GM12874 (cell line): ENCODE measurements at regions not wholly inside any gene's neighbourhood (a gene's known extent, or its start where the extent isn't known, plus 50 kb on each side); places are given as distances from the start of the nearest gene placed in this dataset.

Source experiments
- TF ChIP-seq, protein P1 (sequence below): IDR thresholded peaks from 2 replicates; pipeline ENCODE4 v1.5.1; 2011; ENCODE audit warnings: low read depth, mild to moderate bottlenecking, control low read depth, low read length, moderate library complexity; ENCODE audit not compliant: insufficient read depth

DNA sequence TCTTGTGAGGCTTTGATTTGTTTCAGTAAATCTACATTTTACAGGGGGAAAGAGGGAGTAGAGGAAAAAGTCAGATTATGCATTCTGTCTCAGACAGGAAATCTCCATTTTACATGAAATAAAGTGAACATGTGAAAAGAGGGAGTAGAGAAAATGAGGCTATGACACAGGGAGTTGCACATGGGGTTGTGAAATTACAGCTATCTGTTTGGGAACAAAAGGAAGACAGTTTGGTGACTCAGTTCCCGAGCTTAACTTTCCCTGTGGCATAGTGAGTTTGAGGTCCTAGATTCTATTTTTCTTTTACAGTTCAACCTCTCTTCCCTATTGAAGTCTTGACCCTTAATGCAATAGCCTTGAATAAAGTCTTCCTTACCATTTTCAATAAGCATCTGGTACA, 63.2 kb upstream of the AGR3 start:
- TF ChIP-seq, protein P1, sequence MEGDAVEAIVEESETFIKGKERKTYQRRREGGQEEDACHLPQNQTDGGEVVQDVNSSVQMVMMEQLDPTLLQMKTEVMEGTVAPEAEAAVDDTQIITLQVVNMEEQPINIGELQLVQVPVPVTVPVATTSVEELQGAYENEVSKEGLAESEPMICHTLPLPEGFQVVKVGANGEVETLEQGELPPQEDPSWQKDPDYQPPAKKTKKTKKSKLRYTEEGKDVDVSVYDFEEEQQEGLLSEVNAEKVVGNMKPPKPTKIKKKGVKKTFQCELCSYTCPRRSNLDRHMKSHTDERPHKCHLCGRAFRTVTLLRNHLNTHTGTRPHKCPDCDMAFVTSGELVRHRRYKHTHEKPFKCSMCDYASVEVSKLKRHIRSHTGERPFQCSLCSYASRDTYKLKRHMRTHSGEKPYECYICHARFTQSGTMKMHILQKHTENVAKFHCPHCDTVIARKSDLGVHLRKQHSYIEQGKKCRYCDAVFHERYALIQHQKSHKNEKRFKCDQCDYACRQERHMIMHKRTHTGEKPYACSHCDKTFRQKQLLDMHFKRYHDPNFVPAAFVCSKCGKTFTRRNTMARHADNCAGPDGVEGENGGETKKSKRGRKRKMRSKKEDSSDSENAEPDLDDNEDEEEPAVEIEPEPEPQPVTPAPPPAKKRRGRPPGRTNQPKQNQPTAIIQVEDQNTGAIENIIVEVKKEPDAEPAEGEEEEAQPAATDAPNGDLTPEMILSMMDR = no peak

DNA sequence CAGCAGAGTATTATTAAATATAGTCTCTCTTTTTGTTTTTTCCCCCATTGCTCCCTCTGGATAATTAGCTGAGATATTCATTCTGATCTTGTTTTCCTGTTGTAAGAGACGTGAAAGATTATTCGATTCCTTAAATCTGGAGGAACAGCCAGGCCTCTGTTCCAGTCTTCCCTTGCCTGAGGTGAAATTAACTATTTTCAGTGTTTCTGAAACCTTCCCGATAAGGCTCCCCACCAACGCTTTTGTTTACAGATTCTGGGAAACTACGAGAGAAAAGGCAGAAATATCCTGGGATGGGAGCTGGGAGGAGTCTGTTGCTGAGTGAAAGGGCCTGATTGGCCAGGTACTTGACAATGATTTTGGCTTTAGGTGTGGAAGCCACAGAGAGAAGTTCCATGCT, 63.6 kb upstream of the AGR3 start:
- TF ChIP-seq, protein P1 = no peak

DNA sequence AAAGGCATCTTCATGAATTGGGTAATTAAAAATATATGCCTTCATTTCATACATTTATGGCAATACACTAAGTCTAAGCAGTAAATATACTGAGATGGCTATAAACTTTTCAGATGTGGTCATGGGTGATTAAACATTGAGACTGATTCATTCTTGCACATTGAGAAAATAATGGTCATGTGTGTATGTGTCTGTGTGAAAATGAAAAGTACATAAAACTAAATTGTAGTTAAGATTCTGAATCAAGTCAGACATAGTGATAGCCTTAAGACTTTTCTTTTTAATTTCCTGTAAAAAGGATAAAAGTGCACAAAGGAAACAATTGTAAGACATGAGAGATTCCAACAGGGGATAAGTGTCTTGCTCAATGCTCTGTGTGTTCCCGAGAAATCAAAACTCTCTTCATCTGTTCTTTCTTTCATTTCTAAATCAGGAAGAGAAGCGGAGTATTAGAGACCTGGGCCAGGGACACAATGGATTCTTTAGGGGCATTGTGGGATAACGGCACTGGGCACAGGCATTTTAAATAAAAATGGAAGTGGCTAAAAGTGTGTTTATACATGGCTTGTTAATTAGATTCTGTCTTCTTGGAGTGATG, 69.8 kb upstream of the AGR3 start:
- TF ChIP-seq, protein P1 = no peak

DNA sequence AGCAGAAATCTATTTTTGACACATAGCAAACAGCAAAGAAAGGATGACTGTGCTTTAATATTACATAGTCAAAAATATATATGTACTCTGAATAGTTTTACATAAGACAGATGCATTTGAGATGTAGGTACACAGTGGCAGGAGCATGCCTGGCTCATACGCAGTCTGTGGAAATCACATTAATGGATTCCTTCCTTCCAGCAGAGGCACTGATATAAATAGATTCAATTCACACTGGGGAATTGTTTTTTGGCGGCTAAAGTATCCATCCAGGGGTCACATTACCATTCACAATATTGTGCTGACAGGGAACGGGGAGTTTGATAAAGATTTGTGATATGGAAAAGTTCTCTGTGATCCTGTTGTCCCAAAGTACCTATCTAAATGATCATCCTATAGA, 72.5 kb upstream of the AGR3 start:
- TF ChIP-seq, protein P1 = no peak

DNA sequence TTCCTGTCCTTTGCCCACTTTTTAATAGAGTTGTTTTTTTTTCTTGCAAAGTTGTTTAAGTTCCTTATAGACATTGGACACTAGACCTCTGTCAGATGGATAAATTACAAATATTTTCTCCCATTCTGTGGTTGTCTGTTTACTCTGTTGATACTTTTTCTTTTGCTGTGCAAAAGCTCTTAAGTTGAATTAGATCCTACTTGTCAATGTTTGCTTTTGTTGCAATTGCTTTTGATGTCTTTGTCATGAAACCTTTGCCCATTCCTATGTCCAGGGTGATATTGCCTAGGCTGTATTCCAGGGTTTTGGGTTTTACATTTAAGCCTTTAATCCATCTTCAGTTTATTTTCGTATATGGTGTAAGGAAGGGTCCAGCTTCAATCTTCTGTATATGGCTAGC, 76.9 kb upstream of the AGR3 start:
- TF ChIP-seq, protein P1 = no peak

DNA sequence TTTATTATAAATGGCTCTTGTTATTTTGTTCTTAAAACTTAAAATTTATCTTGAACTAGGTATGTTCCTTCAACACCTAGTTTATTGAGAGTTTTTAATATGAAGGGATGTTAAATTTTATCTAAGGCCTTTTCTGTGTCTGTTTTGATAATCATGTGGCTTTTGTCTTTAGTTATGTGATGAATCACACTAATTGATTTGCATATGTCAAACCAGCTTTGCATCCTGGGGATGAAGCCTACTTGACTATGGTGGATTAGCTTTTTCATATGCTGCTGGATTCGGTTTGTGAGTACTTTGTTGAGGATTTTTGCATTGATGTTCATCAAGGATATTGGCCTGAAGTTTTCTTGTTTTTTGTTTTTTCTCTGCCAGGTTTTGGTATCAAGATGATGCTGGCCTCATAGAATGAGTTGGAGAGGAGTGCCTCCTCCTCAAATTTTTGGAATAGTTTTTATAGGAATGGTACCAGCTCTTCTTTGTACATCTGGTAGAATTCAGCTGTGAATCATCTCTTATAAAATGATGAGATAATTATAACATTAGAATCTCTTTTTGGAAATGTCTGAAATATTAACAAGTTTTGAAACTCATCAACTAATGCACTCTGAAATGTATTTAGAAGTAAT, 78.7 kb upstream of the AGR3 start:
- TF ChIP-seq, protein P1 = no peak

DNA sequence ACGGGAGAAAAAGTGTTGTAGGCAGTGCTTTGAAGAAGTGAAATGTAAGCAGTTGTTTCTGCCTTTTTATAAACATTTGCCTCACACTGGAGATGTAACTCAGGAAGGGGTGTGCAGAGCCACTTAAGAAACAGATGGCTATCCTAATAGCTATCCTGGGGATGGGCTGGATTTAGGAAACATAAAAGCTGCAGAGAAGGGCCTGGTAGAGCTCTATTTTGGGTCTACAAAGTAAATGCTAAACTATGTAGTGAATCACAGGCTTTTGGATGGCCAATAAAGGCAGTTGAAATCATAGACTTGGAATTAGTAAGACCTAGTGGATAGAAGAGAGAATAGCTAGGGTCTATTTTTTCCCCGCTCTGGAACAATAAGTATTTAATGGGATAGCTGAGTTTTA, 79.9 kb upstream of the AGR3 start:
- TF ChIP-seq, protein P1 = no peak
